GM20000 (cell line): ENCODE measurements at regions not wholly inside any gene's neighbourhood (a gene's known extent, or its start where the extent isn't known, plus 50 kb on each side); places are given as distances from the start of the nearest gene placed in this dataset.

Experiments used
- DNase-seq: peaks from one replicate; pipeline ENCODE4 v3.0.0; 2012; ENCODE audit warnings: low spot score
- TF ChIP-seq, protein P1 (sequence below): IDR thresholded peaks from 2 replicates; pipeline ENCODE4 v1.5.1; 2012; ENCODE audit warnings: mild to moderate bottlenecking, control low read depth; ENCODE audit errors: extremely low read depth, missing control alignments

DNA sequence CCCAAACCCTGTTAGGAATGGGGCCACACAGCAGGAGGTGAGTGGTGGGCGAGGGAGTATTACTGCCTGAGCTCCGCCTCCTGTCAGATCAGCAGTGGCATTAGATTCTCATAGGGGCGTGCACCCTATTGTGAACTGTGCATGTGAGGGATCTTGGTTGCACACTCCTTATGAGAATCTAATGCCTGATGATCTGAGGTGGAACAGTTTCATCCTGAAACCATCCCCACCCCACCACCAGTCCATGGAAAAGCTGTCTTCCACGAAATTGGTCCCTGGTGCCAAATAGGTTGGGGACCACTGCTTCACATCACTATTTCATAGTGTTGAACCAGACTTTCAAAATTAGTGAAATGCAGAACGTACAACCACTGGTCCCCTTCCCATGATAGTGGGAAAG, 57.9 kb upstream of the BICD1 start:
- TF ChIP-seq, protein P1, sequence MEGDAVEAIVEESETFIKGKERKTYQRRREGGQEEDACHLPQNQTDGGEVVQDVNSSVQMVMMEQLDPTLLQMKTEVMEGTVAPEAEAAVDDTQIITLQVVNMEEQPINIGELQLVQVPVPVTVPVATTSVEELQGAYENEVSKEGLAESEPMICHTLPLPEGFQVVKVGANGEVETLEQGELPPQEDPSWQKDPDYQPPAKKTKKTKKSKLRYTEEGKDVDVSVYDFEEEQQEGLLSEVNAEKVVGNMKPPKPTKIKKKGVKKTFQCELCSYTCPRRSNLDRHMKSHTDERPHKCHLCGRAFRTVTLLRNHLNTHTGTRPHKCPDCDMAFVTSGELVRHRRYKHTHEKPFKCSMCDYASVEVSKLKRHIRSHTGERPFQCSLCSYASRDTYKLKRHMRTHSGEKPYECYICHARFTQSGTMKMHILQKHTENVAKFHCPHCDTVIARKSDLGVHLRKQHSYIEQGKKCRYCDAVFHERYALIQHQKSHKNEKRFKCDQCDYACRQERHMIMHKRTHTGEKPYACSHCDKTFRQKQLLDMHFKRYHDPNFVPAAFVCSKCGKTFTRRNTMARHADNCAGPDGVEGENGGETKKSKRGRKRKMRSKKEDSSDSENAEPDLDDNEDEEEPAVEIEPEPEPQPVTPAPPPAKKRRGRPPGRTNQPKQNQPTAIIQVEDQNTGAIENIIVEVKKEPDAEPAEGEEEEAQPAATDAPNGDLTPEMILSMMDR = no peak
- DNase-seq = no peak

- DNase-seq = no peak
- TF ChIP-seq, protein P1 = no peak
Observed at GRCh38 chr12:32049956-32050355, 56.7 kb upstream of the BICD1 start.

- TF ChIP-seq, protein P1 = no peak
- no peak for DNase-seq
Observed at GRCh38 chr12:32051511-32052211, 55.0 kb upstream of the BICD1 start.

DNA sequence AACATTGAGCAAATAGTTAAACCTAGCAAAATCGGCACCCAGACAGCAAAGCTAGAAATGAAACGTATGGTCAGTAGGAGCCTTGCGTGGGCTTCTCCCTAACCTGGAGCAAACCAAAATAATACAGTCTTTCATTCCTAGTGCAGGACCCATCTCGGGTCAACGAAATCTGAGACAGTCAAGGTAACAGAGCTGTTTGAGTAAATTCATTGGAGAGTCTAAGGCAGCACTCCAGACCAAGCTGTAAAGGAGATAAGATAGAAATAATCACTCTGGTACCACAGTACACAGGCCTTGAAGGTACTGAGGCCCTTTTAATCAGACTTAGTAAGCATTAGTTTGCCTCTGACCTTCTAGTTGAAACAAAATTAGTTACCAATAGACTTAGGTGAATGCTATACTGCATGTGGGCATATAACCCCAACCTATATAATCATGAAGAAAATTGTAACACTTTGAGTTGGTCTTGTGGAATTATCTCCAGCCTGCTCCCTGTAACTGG, 54.4 kb upstream of the BICD1 start:
- no peak for DNase-seq
- TF ChIP-seq, protein P1 = no peak

DNA sequence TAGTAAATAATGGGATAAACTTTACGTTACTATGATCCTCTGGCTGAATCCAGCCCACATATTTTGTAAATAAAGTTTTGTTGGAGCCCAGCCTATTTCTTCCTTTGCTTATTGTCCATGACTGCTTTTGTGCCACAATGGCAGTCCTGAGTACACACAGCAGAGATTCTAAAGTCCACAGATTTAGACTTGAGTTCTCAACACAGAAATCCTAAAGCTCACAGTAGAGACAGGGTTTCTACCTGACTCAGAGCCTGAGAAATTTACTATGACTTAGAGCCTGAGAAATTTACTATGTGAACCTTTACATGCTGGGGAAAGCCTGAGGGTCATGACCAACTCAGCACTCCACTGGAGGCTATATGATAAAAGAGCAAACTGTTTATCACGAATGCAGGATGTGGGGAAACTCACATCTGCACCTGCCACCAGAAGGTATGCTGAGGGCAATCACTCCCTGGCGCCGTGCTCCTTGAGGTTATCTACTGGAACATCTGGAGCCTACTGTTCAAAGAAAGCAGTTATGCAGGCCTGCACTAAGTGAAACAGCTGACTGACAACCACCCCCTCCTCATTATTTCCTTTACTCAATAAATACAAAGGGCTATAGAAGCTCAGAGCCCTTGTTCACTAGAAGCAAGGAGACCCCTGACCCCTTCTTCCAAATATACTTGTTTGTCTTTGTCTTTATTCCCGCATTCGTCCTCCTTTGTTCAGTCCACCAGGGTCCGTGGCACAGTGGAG, 52.6 kb upstream of the BICD1 start:
- no peak for DNase-seq
- TF ChIP-seq, protein P1 = no peak
